ENCODE measurements at regions not wholly inside any gene's neighbourhood (a gene's known extent, or its start where the extent isn't known, plus 50 kb on each side); places are given as distances from the start of the nearest gene placed in this dataset.

GRCh38 chr2:183604065-183604464 lies 479.8 kb downstream of the NUP35 start:
- TF ChIP-seq CTBP1 (IDR thresholded peaks at IDR 0.05; ENCODE audit: borderline replicate concordance) = no peak
- TF ChIP-seq ARNT (IDR thresholded peaks at IDR 0.05) = no peak
- TF ChIP-seq SP1 (IDR thresholded peaks at IDR 0.05) = no peak
- no peak for TF ChIP-seq FOXM1 (IDR thresholded peaks at IDR 0.05; ENCODE audit: borderline replicate concordance)
- TF ChIP-seq BHLHE40 (IDR thresholded peaks at IDR 0.05; ENCODE audit: borderline replicate concordance) = no peak
- TF ChIP-seq SUZ12 (IDR thresholded peaks at IDR 0.05) = no peak
- no peak for TF ChIP-seq TARDBP (IDR thresholded peaks at IDR 0.05)
- TF ChIP-seq ELF4 (IDR thresholded peaks at IDR 0.05) = no peak
- no peak for TF ChIP-seq L3MBTL2 (conservative IDR thresholded peaks at IDR 0.05)
- no peak for TF ChIP-seq HDGF (IDR thresholded peaks at IDR 0.05; ENCODE audit: borderline replicate concordance)
